GM19438 (cell line): ENCODE measurements at regions not wholly inside any gene's neighbourhood (a gene's known extent, or its start where the extent isn't known, plus 50 kb on each side); places are given as distances from the start of the nearest gene placed in this dataset.
"Not testable (repeated sequence)": the region's sequence is repeated elsewhere in the genome, so short reads cannot be mapped to it uniquely, and the experiment has no call there.

ENCODE experiments used
- ATAC-seq: cut with Tn5 transposase; IDR thresholded peaks from one replicate; pipeline ENCODE4 v1.9.1; 2021; ENCODE audit warnings: low read depth; ENCODE audit not compliant: unreplicated experiment

- not testable (repeated sequence) for ATAC-seq
Observed at GRCh38 chr10:53358978-53359377, 586.4 kb upstream of the MBL2 start.

DNA sequence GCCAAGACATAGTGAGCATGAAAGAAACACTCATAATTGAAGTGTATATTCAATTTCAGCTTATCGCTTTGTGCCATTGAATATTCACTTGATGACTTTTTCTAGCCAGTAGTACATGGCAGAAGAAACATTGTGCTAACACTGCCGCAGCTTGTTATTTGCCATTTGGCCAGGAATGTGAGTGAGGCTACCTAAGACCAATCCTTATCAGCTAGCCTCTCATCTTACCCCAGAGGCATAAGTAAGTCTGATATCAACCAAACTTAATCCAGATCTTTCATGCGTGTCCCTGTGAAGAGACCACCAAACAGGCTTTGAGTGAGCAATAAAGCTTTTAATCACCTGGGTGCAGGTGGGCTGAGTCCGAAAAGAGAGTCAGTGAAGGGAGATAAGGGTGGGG is 586.0 kb upstream of the MBL2 start:
- ATAC-seq: no peak

DNA sequence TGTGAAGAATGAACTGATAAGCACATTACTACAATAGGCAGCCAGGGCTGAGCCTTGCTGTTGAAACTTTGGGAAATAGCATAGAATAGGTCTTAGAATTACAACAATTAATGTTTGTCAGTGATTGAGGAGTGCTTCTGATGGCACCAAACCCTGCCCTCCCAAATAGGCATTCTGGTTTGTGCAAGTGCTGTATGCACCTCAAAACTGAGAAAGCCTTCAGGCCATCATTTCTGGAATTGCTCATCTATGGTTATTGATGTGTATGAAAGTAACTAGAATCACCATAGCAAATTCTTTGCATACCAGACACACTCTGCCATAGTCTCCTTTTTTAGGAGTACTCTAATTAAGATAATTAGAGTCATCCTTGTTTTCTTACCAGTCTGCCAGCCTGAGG is 585.0 kb upstream of the MBL2 start:
- ATAC-seq: no peak

- ATAC-seq: no peak
Observed at GRCh38 chr10:53356616-53357349, 584.2 kb upstream of the MBL2 start.

- not testable (repeated sequence) for ATAC-seq
Observed at GRCh38 chr10:53342531-53342930, 569.9 kb upstream of the MBL2 start.

DNA sequence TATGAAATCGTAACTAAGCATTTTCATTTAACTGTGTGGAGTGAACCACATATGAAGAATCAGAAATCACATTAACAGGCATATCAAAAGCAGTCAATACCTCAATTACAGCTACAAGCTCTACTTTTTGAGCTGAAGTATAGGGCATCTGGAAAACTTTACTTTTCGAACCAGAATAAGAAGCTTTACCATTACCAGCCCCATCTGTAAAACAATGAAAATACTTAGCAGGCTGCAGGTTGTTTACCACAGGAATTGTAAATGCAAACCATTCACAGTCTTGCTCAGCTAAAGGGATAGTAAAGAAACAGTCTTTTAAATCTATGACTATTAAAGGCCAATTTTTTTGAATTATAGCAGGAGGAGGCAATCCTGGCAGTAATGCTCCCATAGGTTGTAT is 565.6 kb upstream of the MBL2 start:
- ATAC-seq: not testable (repeated sequence)

DNA sequence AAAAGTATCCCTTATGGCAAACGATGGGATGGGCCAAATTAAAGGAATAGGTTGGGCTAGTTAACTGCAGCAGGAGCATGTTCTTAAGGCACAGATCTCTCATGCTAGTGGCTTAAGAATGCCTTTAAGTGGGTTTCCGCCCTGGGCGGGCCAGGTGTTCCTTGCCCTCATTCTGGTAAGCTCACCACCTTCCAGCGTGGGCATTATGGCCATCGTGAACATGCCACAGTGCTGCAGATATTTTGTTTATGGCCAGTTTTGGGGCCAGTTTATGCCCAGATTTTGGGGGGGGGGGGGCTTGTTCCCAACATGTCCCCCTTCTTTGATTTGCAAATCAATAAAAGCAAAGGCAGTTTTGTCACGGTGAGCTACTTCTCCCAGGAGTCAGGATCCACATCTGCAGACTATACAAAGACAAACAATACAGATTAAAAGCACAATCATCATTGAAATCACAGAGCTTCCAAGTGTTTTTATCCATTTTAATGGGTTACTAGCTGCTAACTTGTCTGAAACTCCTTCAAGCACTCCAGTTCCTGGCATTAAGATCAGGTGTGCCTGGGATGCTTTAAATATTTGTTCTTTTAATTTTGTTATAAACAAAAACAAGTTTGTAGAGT is 563.3 kb upstream of the MBL2 start:
- not testable (repeated sequence) for ATAC-seq

GRCh38 chr10:53331460-53331859 is 558.9 kb upstream of the MBL2 start:
- ATAC-seq: no peak

GRCh38 chr10:53326401-53327305 is 554.1 kb upstream of the MBL2 start:
- not testable (repeated sequence) for ATAC-seq

- ATAC-seq: no peak
Observed at GRCh38 chr10:53325066-53325465, 552.5 kb upstream of the MBL2 start.

GRCh38 chr10:53315709-53316108 is 543.1 kb upstream of the MBL2 start:
- ATAC-seq: no peak

- ATAC-seq: no peak
Observed at GRCh38 chr10:53314876-53315275, 542.3 kb upstream of the MBL2 start.

GRCh38 chr10:53298443-53298842 is 525.9 kb upstream of the MBL2 start:
- no peak for ATAC-seq

DNA sequence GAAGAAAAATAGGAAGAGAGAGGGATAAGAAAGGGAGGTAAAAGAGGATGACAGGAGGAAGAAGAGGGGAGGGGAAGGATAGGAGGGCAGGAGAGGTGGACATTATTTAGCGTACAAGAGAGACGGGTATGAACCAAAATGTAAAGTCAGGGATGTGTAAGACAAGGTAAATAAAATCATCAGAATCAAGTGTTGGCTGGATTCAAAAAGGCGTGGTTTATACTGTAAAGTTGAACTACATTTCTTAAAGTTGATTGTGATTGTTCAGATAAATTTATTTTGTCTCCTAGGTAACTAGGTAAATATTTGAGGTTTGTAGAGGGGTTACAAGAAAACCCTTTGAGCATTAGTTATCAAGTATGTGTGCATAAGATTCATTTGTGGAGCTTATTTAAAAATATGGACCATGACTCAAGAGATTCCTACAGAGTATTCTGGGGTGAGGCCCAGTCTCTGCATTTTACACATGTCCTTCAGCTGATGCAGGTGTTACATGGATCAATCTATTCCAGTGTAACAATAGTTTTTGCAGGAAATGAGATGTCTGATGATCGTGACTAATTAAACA is 512.1 kb upstream of the MBL2 start:
- ATAC-seq: no peak

- ATAC-seq: no peak
Observed at GRCh38 chr10:53276797-53277196, 504.2 kb upstream of the MBL2 start.

DNA sequence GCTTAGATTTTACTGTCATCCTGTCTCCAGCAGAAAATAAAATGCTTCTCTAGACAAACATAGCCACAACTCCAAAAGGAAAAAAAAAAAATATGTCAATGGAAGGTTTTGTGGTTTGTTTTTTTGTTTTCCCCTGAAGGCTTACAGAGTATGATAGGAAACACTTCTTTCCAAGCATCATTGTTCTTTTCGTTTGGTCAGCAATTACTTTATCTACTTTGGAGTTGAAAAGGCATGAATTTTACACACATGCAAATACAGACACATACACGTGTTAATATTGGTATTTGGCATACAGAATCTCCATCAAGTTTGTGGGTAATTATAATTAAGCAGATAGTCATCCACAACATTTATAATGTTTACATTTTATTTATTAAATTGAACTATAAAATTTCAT is 496.9 kb upstream of the MBL2 start:
- no peak for ATAC-seq

GRCh38 chr10:53260213-53260612 is 487.6 kb upstream of the MBL2 start:
- ATAC-seq: no peak

DNA sequence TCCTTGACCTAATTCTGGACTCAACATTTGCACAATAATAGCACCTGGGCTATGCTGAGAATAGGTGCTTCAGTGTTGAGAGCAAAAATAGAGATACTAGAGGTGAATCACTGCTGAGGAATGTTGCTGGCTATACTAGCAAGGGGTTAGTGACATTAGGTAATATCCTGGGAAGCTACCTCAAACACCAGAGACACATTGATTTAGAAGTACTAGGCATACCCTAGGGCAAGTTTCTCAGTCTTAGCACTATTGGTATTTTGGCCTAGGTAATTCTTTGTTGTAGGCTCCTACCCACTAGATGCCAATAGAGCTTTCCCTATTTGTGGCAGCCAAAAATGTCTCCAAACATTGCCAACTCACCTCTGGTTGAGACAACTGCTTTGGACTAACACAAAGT is 484.0 kb upstream of the MBL2 start:
- ATAC-seq: no peak

DNA sequence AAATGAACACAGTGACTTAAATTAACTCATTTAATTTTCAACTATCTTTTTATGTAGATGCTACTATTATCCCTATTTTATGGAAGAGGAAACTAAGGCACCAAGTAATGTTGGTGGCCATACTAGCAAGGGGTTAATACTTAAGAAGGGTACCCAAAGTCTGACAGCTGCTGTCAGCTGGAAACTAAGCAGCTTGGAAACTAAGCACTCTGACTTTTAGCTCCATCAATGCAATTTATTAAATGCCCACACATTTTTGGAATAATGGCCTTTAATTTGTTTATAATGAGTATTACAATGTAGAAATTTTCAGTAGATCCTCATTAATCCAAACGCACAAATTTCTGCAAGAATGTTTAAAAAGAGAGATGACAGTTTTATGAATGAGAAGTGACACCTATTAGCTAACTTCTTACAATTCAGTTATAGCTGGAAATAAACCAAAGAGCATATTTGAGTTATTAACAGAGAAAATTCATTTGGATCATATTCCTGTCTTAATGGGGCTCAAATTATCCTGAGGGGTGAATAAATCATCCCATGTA is 483.1 kb upstream of the MBL2 start:
- no peak for ATAC-seq

- no peak for ATAC-seq
Observed at GRCh38 chr10:53253221-53253620, 480.6 kb upstream of the MBL2 start.

DNA sequence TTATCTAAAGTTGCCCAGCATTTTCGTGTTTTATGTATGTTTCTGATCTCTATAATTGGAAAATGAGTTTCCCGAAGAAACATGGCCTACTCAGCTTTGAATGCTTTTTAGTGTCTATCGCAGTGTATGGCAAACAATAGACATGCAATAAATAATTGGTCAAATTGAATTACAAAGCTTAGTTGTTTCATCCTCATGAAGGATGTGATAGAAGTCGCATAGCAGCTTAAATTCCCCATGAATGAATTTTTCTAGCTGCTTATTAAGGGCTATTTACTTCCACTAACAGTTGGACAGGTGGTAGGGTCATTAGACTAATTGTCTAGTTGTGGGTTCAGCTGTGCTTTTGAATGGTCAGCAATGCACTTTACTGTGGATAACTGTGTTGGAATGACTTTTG is 467.3 kb upstream of the MBL2 start:
- no peak for ATAC-seq
